H1 (cell line): ENCODE measurements at regions not wholly inside any gene's neighbourhood (a gene's known extent, or its start where the extent isn't known, plus 50 kb on each side); places are given as distances from the start of the nearest gene placed in this dataset.

Source experiments
- CTCF ChIA-PET: fragments of 300-600 bp; sonication (Branson Sonifier 250); formaldehyde crosslinking; loops from one replicate; lab custom pipeline; 2021; ENCODE audit not compliant: partially characterized antibody; lab: Charles Lee
- POLR2A ChIA-PET: fragments of 300-600 bp; sonication (Branson Sonifier 250); formaldehyde crosslinking; loops from one replicate; lab custom pipeline; 2021; ENCODE audit warnings: inconsistent platforms; ENCODE audit not compliant: partially characterized antibody; lab: Charles Lee
- DNase-seq, 2 experiments: peaks; one replicate each; pipeline versions ENCODE4 v3.0.0 to v3.0.0-alpha.2; 2010 to 2022; ENCODE audit warnings: low spot score in 2 of 2, low read depth in 1 of 2, mixed read lengths in 1 of 2
- FAIRE-seq: peaks from 2 replicates; lab custom pipeline; 2011; peaks lifted over from hg19 to GRCh38; lab: Jason Lieb, UNC
- H2AFZ ChIP-seq: 2 replicates; pipeline ENCODE4 v1.8.1; 2012; ENCODE audit warnings: low read length, inconsistent platforms
- H2AK5ac ChIP-seq: 2 replicates; pipeline ENCODE4 v1.6.1; 2013; ENCODE audit warnings: low read depth, low read length
- H2BK120ac ChIP-seq: replicated peaks from 2 replicates; pipeline ENCODE3; 2013; ENCODE audit warnings: low read depth, low read length, inconsistent platforms
- H2BK12ac ChIP-seq: 2 replicates; pipeline ENCODE4 v1.6.1; 2013; ENCODE audit warnings: low read depth, low read length
- H2BK15ac ChIP-seq: 2 replicates; pipeline ENCODE4 v1.6.1; 2013; ENCODE audit warnings: low read length
- H2BK20ac ChIP-seq: 2 replicates; pipeline ENCODE4 v1.6.1; 2013; ENCODE audit warnings: low read length
- H2BK5ac ChIP-seq: 2 replicates; pipeline ENCODE4 v1.6.1; 2013; ENCODE audit warnings: low read depth, low read length
- H3K14ac ChIP-seq: 2 replicates; pipeline ENCODE4 v1.6.1; 2013; ENCODE audit warnings: inconsistent platforms; ENCODE audit not compliant: insufficient read length
- H3K18ac ChIP-seq: 2 replicates; pipeline ENCODE4 v1.6.1; 2013; ENCODE audit warnings: low read length; ENCODE audit errors: extremely low read depth
- H3K23ac ChIP-seq: 2 replicates; pipeline ENCODE4 v1.6.1; 2013; ENCODE audit warnings: inconsistent platforms; ENCODE audit not compliant: insufficient read length
- H3K23me2 ChIP-seq: 2 replicates; pipeline ENCODE4 v1.6.1; 2013; ENCODE audit warnings: low read depth, low read length
- H3K27ac ChIP-seq: 2 replicates; pipeline ENCODE4 v1.6.1; 2011; ENCODE audit warnings: low read depth, low read length, inconsistent platforms
- H3K27me3 ChIP-seq, 4 experiments: replicated peaks in 1 of 4; 1 replicate in 1 of 4; 2 replicates in 3 of 4; pipeline versions ENCODE4 v1.6.1 to v1.8.1; 2011 to 2013; ENCODE audit warnings: low read length in 3 of 4, mild to moderate bottlenecking in 3 of 4, inconsistent platforms in 2 of 4, mixed read lengths in 2 of 4, moderate library complexity in 1 of 4; ENCODE audit not compliant: control insufficient read depth in 3 of 4, insufficient read depth in 3 of 4; ENCODE audit errors: extremely low read depth in 1 of 4
- H3K36me3 ChIP-seq, 4 experiments: 2 replicates each; pipeline versions ENCODE4 v1.6.1 to v1.8.1; 2011 to 2013; ENCODE audit warnings: mild to moderate bottlenecking in 4 of 4, low read length in 3 of 4, moderate library complexity in 2 of 4, control low read depth in 1 of 4, inconsistent platforms in 1 of 4; ENCODE audit not compliant: insufficient read depth in 4 of 4, control insufficient read depth in 2 of 4
- H3K4ac ChIP-seq: replicated peaks from 2 replicates; pipeline ENCODE3; 2013; ENCODE audit warnings: low read length, low read depth, mixed read lengths, inconsistent platforms; ENCODE audit not compliant: insufficient read length
- H3K4me1 ChIP-seq, 4 experiments: replicated peaks in 1 of 4; 1 replicate in 1 of 4; 2 replicates in 3 of 4; pipeline versions ENCODE4 v1.6.1 to v1.8.1; 2011 to 2013; ENCODE audit warnings: low read length in 3 of 4, inconsistent platforms in 2 of 4, mixed read lengths in 1 of 4; ENCODE audit not compliant: insufficient read depth in 4 of 4, control insufficient read depth in 3 of 4
- H3K4me2 ChIP-seq, 2 experiments: 2 replicates each; pipeline versions ENCODE4 v1.6.1 to v1.8.1; 2011 to 2013; ENCODE audit warnings: low read depth in 2 of 2, low read length in 2 of 2, control low read depth in 1 of 2, inconsistent platforms in 1 of 2, mild to moderate bottlenecking in 1 of 2; ENCODE audit not compliant: insufficient read depth in 1 of 2
- H3K4me3 ChIP-seq, 4 experiments: fragments of 200-600, 300-600 bp in 1 of 4; sonication (generic), shearing (Covaris generic), sonication (Bioruptor Twin) in 1 of 4; 2 replicates each; pipeline versions ENCODE4 v1.5.1 to v1.8.1; 2011 to 2016; ENCODE audit warnings: low read length in 4 of 4, low read depth in 3 of 4, control low read depth in 2 of 4, inconsistent platforms in 2 of 4, mild to moderate bottlenecking in 2 of 4, mixed read lengths in 1 of 4, moderate library complexity in 1 of 4; ENCODE audit not compliant: insufficient read depth in 2 of 4; ENCODE audit errors: extremely low read depth in 1 of 4
- H3K56ac ChIP-seq: replicated peaks from 2 replicates; pipeline ENCODE3; 2013; ENCODE audit warnings: low read depth, mild to moderate bottlenecking, mixed read lengths, low read length, inconsistent platforms; ENCODE audit not compliant: insufficient read length
- H3K79me1 ChIP-seq: 2 replicates; pipeline ENCODE4 v1.6.1; 2013; ENCODE audit warnings: low read depth, low read length, control low read depth
- H3K79me2 ChIP-seq, 2 experiments: 2 replicates each; pipeline versions ENCODE4 v1.6.1 to v1.8.1; 2012 to 2013; ENCODE audit warnings: low read length in 2 of 2, mild to moderate bottlenecking in 2 of 2, inconsistent platforms in 1 of 2; ENCODE audit not compliant: insufficient read depth in 2 of 2, control insufficient read depth in 1 of 2
- H3K9ac ChIP-seq, 4 experiments: replicated peaks in 1 of 4; 1 replicate in 1 of 4; 2 replicates in 3 of 4; pipeline versions ENCODE4 v1.6.1 to v1.8.1; 2011 to 2013; ENCODE audit warnings: low read depth in 3 of 4, low read length in 3 of 4, control low read depth in 2 of 4, mild to moderate bottlenecking in 2 of 4, moderate library complexity in 2 of 4, inconsistent platforms in 1 of 4; ENCODE audit errors: extremely low read depth in 1 of 4
- H3K9me3 ChIP-seq, 2 experiments: 2 replicates each; pipeline versions ENCODE4 v1.6.1 to v1.8.1; 2012 to 2013; ENCODE audit warnings: mild to moderate bottlenecking in 2 of 2, moderate library complexity in 2 of 2, control low read depth in 1 of 2, inconsistent platforms in 1 of 2, low read depth in 1 of 2, low read length in 1 of 2, mixed read lengths in 1 of 2; ENCODE audit not compliant: insufficient read depth in 2 of 2
- H4K20me1 ChIP-seq, 2 experiments: replicated peaks in 1 of 2; 2 replicates each; pipeline versions ENCODE3 to v1.8.1; 2011 to 2013; ENCODE audit warnings: inconsistent platforms in 2 of 2, low read length in 2 of 2, mild to moderate bottlenecking in 1 of 2; ENCODE audit not compliant: insufficient read depth in 2 of 2, control insufficient read depth in 1 of 2
- H4K5ac ChIP-seq: 2 replicates; pipeline ENCODE4 v1.6.1; 2013; ENCODE audit warnings: low read length, low read depth, mixed read lengths, inconsistent platforms; ENCODE audit not compliant: insufficient read length
- H4K8ac ChIP-seq: 2 replicates; pipeline ENCODE4 v1.8.0; 2013; ENCODE audit warnings: mild to moderate bottlenecking, moderate library complexity, low read length, inconsistent platforms; ENCODE audit not compliant: insufficient read depth; ENCODE audit errors: extremely low read depth
- H4K91ac ChIP-seq: replicated peaks from 2 replicates; pipeline ENCODE3; 2013; ENCODE audit warnings: low read length, mixed read lengths, inconsistent platforms; ENCODE audit not compliant: insufficient read length
- ATF2 ChIP-seq: IDR thresholded peaks from 2 replicates; pipeline ENCODE4 v1.6.1; 2012; ENCODE audit warnings: low read length, inconsistent platforms
- JUN ChIP-seq: IDR thresholded peaks from 2 replicates; pipeline ENCODE4 v1.6.1; 2011; ENCODE audit warnings: low read depth, mild to moderate bottlenecking, improper control_type of control experiment, low read length
- KDM4A ChIP-seq: IDR thresholded peaks from one replicate; pipeline ENCODE4 v1.7.1; 2012; ENCODE audit warnings: low read depth, mild to moderate bottlenecking, moderate library complexity, low read length, inconsistent platforms; ENCODE audit not compliant: severe bottlenecking
- KDM5A ChIP-seq: fragments of 200-600 bp; IDR thresholded peaks from 2 replicates; pipeline ENCODE4 v1.7.1; 2012; ENCODE audit warnings: mild to moderate bottlenecking, low read length, inconsistent platforms, mixed read lengths
- MAX ChIP-seq: IDR thresholded peaks from 2 replicates; pipeline ENCODE4 v1.6.1; 2012; ENCODE audit warnings: inconsistent platforms
- POLR2A ChIP-seq, 2 experiments: IDR thresholded peaks; 1 replicate in 1 of 2; 2 replicates in 1 of 2; pipeline ENCODE4 v1.6.1; 2011; ENCODE audit warnings: low read depth in 2 of 2, low read length in 2 of 2, mild to moderate bottlenecking in 2 of 2; ENCODE audit errors: control extremely low read depth in 1 of 2
- POLR2AphosphoS5 ChIP-seq: IDR thresholded peaks from 2 replicates; pipeline ENCODE4 v1.6.1; 2011; ENCODE audit warnings: low read depth, low read length
- SIN3A ChIP-seq, 2 experiments: IDR thresholded peaks in 1 of 2; conservative IDR thresholded peaks in 1 of 2; 2 replicates each; pipeline ENCODE4 v1.6.1; 2011 to 2012; ENCODE audit warnings: low read length in 2 of 2, improper control_type of control experiment in 1 of 2, low read depth in 1 of 2, mild to moderate bottlenecking in 1 of 2
- SIX5 ChIP-seq: IDR thresholded peaks from 2 replicates; pipeline ENCODE4 v1.6.1; 2011; ENCODE audit warnings: mild to moderate bottlenecking, low read depth, low read length
- SP2 ChIP-seq: IDR thresholded peaks from 2 replicates; pipeline ENCODE4 v1.6.1; 2012; ENCODE audit warnings: mild to moderate bottlenecking, low read length, inconsistent platforms
- TAF1 ChIP-seq: IDR thresholded peaks from 2 replicates; pipeline ENCODE4 v1.6.1; 2011; ENCODE audit warnings: mild to moderate bottlenecking, low read depth, low read length
- whole genome bisulfite sequencing, 2 experiments: shearing (Covaris generic) in 1 of 2; methylation state at CpG; one replicate each; pipeline versions ENCODE4 v1.1.6 to v1.1.7; 2013 to 2015; ENCODE audit warnings: low lambda C conversion rate in 2 of 2, mixed read lengths in 2 of 2, inconsistent platforms in 1 of 2, low coverage in 1 of 2, missing lambda C conversion rate in 1 of 2; ENCODE audit not compliant: insufficient replicate concordance in 2 of 2, insufficient coverage in 1 of 2, insufficient read length in 1 of 2; ENCODE audit errors: extremely low coverage in 1 of 2, missing lambda C conversion rate in 1 of 2; 5-methylcytosine and 5-hydroxymethylcytosine counted together
- TF ChIP-seq, protein P1 (sequence below): IDR thresholded peaks from 2 replicates; pipeline ENCODE4 v1.6.1; 2011; ENCODE audit warnings: low read depth, mild to moderate bottlenecking, low read length; ENCODE audit not compliant: insufficient read depth

DNA sequence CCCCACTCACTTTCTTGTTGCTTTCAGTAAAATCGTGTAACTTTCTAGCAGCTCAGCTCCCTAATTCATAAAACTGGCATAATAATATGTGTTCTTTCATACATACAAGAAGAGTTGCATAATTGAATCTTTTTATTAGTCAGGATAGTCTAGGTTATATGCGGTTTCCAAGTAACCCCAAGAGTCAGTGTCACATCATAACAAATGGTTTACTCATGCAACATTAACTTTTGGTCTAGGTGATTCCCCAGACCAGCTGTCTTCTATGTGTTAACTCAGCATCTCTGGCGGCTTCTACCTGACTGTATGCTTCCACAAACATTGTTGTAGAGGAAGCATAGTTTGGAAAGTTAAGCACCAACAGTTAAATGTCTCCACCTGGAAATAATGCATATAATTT lies 1000.4 kb downstream of the CDH11 start:
- Histone ChIP-seq H2AK5ac (no peak overlapping the region), H2BK20ac (no peak overlapping the region), H3K27ac (no peak overlapping the region), H3K56ac (no peak overlapping the region), H4K5ac (no peak overlapping the region), H2BK120ac (no peak overlapping the region), H3K79me1 (no peaks in the 10 kb centered on the region), H3K27me3 (no peaks in the 10 kb centered on the region), H2AFZ (no peak overlapping the region), H3K79me2 (no peaks in the 10 kb centered on the region), H4K20me1 (no peaks in the 10 kb centered on the region), H4K8ac (no peak overlapping the region), H3K23me2 (no peaks in the 10 kb centered on the region), H3K18ac (no peak overlapping the region), H4K91ac (no peak overlapping the region), H3K9me3 (no peaks in the 10 kb centered on the region), H3K4me1 (no peaks in the 10 kb centered on the region), H3K4me3 (no peak overlapping the region), H3K4me2 (no peak overlapping the region), H3K14ac (no peak overlapping the region), H2BK15ac (no peak overlapping the region), H3K36me3 (no peaks in the 10 kb centered on the region), H2BK12ac (no peak overlapping the region), H3K9ac (no peak overlapping the region), H2BK5ac (no peak overlapping the region), H3K23ac (no peak overlapping the region), H3K4ac (no peak overlapping the region)
- FAIRE-seq (no peak), DNase-seq (no peak)
- 91% methylated on average over 3 of the region's 3 CpGs; no CpG with 5 or more reads in 1 of the 2 experiments for WGBS, 2 experiments
- POLR2A ChIA-PET: no interaction called here
- CTCF ChIA-PET: no interaction called here
- TF ChIP-seq POLR2AphosphoS5 (no peak), POLR2A (IDR thresholded peaks at IDR 0.05; ENCODE audit: control extremely low read depth in 1 of 2, low read depth in 2 of 2, low read length in 2 of 2) (no peak), TAF1 (no peak), SIN3A (conservative IDR thresholded peaks at IDR 0.05 in 1 of 2, IDR thresholded peaks at IDR 0.05 in 1 of 2; ENCODE audit: low read depth in 1 of 2, low read length in 2 of 2) (no peak), MAX (no peak), ATF2 (no peak), JUN (no peak), SP2 (no peak), SIX5 (no peak), KDM5A (no peak), KDM4A (no peak)
- TF ChIP-seq, protein P1, sequence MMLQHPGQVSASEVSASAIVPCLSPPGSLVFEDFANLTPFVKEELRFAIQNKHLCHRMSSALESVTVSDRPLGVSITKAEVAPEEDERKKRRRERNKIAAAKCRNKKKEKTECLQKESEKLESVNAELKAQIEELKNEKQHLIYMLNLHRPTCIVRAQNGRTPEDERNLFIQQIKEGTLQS: no peak
